ENCODE measurements at regions not wholly inside any gene's neighbourhood (a gene's known extent, or its start where the extent isn't known, plus 50 kb on each side); places are given as distances from the start of the nearest gene placed in this dataset.

DNA sequence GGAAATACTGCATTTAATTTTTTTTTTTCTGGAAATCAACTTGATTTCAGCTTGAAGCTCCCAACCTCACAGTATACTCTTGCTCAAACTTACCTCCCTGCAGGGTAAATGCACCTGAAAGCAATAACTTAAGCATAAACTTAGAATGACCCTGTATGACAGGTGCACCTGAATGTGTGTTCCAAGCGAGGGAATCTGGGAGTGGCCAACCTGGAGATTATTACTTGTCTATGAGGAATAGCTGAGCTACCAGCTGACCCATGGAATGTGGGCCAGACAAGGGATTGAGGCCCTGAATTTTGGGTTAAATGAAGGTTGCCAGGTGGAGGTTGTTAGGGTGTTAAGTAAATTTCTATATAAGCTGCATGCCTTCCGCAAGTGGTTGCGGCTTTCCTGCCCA lies 140.6 kb downstream of the OSTF1 start:
- no peaks in the 10 kb centered on the region for H3K9me3 ChIP-seq (ENCODE audit: control insufficient read depth, insufficient read depth, low read length)
- H2AK5ac ChIP-seq (ENCODE audit: low read depth, low read length): no peak overlapping the region
- no peak overlapping the region for H4K91ac ChIP-seq (ENCODE audit: insufficient read depth, low read depth, low read length)
- ATAC-seq (ENCODE audit: low read depth) (no peak), DNase-seq (no peak)
- intact Hi-C loops (cut with micrococcal nuclease) (no loop called here), dilution Hi-C loops (cut with HindIII; ENCODE audit: low sequenced_read_pairs, unreplicated experiment) (no loop called here), in situ Hi-C loops (cut with MboI; ENCODE audit: low sequenced_read_pairs) (no loop called here)
- BruUV-seq (replicated peaks): no TSS peak
- WGBS, 2 experiments (ENCODE audit: extremely low coverage in 2 of 2, insufficient read length in 1 of 2): 70% methylated on average over 2 of the region's 3 CpGs; no CpG with 5 or more reads in 1 of the 2 experiments
- H3K79me1 ChIP-seq (ENCODE audit: low read depth in 1 of 2, low read length in 2 of 2): no peaks in the 10 kb centered on the region
- no peaks in the 10 kb centered on the region for H3K4me1 ChIP-seq (ENCODE audit: control insufficient read depth, insufficient read depth, low read length)
- H2BK15ac ChIP-seq (ENCODE audit: low read depth, low read length): no peak overlapping the region
- ChIA-PET CTCF (interaction anchor here (1.0 kb wide), 1 partner anchor 27 kb away, joined by 3 read pairs; no protein-coding TSS in a partner anchor), POLR2A (ENCODE audit: unreplicated experiment) (no interaction called here)
- TF ChIP-seq SMC3 (IDR thresholded peaks at IDR 0.05; ENCODE audit: low read depth, low read length): no peak
- no peak for TF ChIP-seq POLR2A (IDR thresholded peaks at IDR 0.05; ENCODE audit: low read depth, low read length)
- TF ChIP-seq BHLHE40 (IDR thresholded peaks at IDR 0.05; ENCODE audit: low read depth, low read length): no peak
- H2BK20ac ChIP-seq (ENCODE audit: low read depth, low read length): no peak overlapping the region
- H3K9me1 ChIP-seq (ENCODE audit: insufficient read depth, low read length): no peaks in the 10 kb centered on the region
- no peak overlapping the region for H3K56ac ChIP-seq (ENCODE audit: extremely low read depth, insufficient read depth, low read length)
- no peak overlapping the region for H2BK5ac ChIP-seq (ENCODE audit: low read depth, low read length, poor library complexity, severe bottlenecking)
- H3K27me3 ChIP-seq (ENCODE audit: control insufficient read depth, insufficient read depth, low read length): no peaks in the 10 kb centered on the region
- H4K8ac ChIP-seq (ENCODE audit: low read depth in 2 of 2, low read length in 2 of 2): no peak overlapping the region
- H3K4me2 ChIP-seq (ENCODE audit: low read depth, low read length): no peak overlapping the region
- H2AFZ ChIP-seq (replicated peaks; ENCODE audit: low read length, poor library complexity): no peak overlapping the region
- no peak overlapping the region for H2AK9ac ChIP-seq (replicated peaks; ENCODE audit: low read depth, low read length, poor library complexity)
- no peaks in the 10 kb centered on the region for H3K36me3 ChIP-seq (ENCODE audit: control insufficient read depth, insufficient read depth, low read length)
- no peak overlapping the region for H3K27ac ChIP-seq (ENCODE audit: insufficient read depth, low read length)
- no peak overlapping the region for H3K4me3 ChIP-seq (ENCODE audit: insufficient read depth, low read depth, low read length)
- no peak overlapping the region for H3K14ac ChIP-seq (replicated peaks; ENCODE audit: low read depth, low read length)
- H4K5ac ChIP-seq (ENCODE audit: low read depth, low read length): no peak overlapping the region
- H3K4ac ChIP-seq (ENCODE audit: low read depth, low read length): no peak overlapping the region
- no peaks in the 10 kb centered on the region for H4K20me1 ChIP-seq (ENCODE audit: insufficient read depth, low read length)
- H2BK120ac ChIP-seq (ENCODE audit: low read depth, low read length): no peak overlapping the region
- no peak overlapping the region for H3K23ac ChIP-seq (ENCODE audit: low read depth, low read length)
- H3K9ac ChIP-seq (ENCODE audit: low read depth, low read length): no peak overlapping the region
- no peak overlapping the region for H3K18ac ChIP-seq (ENCODE audit: low read depth, low read length)
